ENCODE measurements at regions not wholly inside any gene's neighbourhood (a gene's known extent, or its start where the extent isn't known, plus 50 kb on each side); places are given as distances from the start of the nearest gene placed in this dataset.

DNA sequence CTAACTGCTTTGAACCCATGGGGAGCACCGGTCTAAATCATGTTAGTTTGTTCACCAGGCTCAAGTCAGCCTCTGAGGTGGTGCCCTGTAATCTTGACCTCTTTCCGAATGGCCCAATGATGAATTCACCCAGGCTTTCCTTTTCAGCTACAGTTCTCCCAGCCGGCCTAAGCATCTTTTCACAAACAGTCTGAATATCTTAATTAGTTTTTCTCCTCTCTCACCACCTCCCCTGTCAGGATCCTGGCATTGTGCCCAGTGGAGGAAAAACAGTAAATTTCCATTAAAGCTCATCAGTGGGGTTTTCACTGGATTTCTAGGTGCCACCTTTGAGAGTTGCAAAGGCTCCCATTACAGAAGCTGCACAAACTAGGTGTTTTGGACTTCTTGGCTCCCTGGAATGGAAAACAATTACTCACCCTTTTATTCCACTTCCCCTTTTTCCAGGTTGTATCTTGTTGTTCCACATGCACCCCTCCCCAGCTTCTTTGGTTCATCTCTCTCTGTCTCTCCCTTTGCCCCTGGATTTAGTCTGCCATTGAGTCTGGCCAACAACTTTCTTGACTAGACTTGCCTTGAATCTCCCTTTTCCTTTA is 69.4 kb upstream of the ADAMTSL1 start:
- BruUV-seq (replicated peaks): no TSS peak
- H2AFZ ChIP-seq (ENCODE audit: low read depth, low read length): no peak overlapping the region
- H3K9ac ChIP-seq (replicated peaks; ENCODE audit: extremely low read depth, insufficient read depth, low read length): no peak overlapping the region
- ChIA-PET CTCF (interaction anchor here (0.9 to 1.1 kb wide), 3 partner anchors 34 to 149 kb away, joined by 3 to 5 read pairs (median 3); no protein-coding TSS in a partner anchor), POLR2A (no interaction called here)
- intact Hi-C loops (cut with micrococcal nuclease) (no loop called here), dilution Hi-C loops (cut with MboI; ENCODE audit: extremely low pct_ligation_motif_present, low sequenced_read_pairs) (no loop called here)
- H3K4me3 ChIP-seq (replicated peaks in 1 of 3; ENCODE audit: insufficient read depth in 1 of 3, low read depth in 1 of 3, low read length in 3 of 3): no peak overlapping the region
- H3K79me2 ChIP-seq (ENCODE audit: control insufficient read depth, insufficient read depth, low read length): no peaks in the 10 kb centered on the region
- DNase-seq (ENCODE audit: low read depth, low spot score): no peak
- H3K4me1 ChIP-seq (ENCODE audit: control insufficient read depth, extremely low read depth, insufficient read depth, low read length): no peaks in the 10 kb centered on the region
- no peaks in the 10 kb centered on the region for H3K27me3 ChIP-seq (ENCODE audit: control insufficient read depth in 2 of 2, insufficient read depth in 2 of 2, low read length in 2 of 2)
- no peak overlapping the region for H3K27ac ChIP-seq (ENCODE audit: insufficient read depth, low read depth, low read length)
- no peak overlapping the region for H3K4me2 ChIP-seq (ENCODE audit: insufficient read depth, low read length)
- no peak for FAIRE-seq
- no peaks in the 10 kb centered on the region for H3K9me1 ChIP-seq (replicated peaks; ENCODE audit: control insufficient read depth, extremely low read depth, insufficient read depth, low read length)
- no peaks in the 10 kb centered on the region for H4K20me1 ChIP-seq (replicated peaks; ENCODE audit: control insufficient read depth, extremely low read depth, insufficient read depth, low read length)
- TF ChIP-seq GATA2 (IDR thresholded peaks at IDR 0.05; ENCODE audit: insufficient read depth, insufficient read length, low read depth, low read length): no peak
- TF ChIP-seq, protein P1, sequence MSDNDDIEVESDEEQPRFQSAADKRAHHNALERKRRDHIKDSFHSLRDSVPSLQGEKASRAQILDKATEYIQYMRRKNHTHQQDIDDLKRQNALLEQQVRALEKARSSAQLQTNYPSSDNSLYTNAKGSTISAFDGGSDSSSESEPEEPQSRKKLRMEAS (IDR thresholded peaks at IDR 0.05; ENCODE audit: insufficient read depth, insufficient read length): no peak
- TF ChIP-seq MYC (IDR thresholded peaks at IDR 0.05; ENCODE audit: low read depth, low read length): no peak
- no peak for TF ChIP-seq EZH2 (IDR thresholded peaks at IDR 0.05; ENCODE audit: borderline replicate concordance, low read depth, low read length, severe bottlenecking)
- no peak for TF ChIP-seq POLR2AphosphoS5 (IDR thresholded peaks at IDR 0.05; ENCODE audit: insufficient read depth, low read depth, low read length)
- TF ChIP-seq, protein P2, sequence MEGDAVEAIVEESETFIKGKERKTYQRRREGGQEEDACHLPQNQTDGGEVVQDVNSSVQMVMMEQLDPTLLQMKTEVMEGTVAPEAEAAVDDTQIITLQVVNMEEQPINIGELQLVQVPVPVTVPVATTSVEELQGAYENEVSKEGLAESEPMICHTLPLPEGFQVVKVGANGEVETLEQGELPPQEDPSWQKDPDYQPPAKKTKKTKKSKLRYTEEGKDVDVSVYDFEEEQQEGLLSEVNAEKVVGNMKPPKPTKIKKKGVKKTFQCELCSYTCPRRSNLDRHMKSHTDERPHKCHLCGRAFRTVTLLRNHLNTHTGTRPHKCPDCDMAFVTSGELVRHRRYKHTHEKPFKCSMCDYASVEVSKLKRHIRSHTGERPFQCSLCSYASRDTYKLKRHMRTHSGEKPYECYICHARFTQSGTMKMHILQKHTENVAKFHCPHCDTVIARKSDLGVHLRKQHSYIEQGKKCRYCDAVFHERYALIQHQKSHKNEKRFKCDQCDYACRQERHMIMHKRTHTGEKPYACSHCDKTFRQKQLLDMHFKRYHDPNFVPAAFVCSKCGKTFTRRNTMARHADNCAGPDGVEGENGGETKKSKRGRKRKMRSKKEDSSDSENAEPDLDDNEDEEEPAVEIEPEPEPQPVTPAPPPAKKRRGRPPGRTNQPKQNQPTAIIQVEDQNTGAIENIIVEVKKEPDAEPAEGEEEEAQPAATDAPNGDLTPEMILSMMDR (IDR thresholded peaks at IDR 0.05; ENCODE audit: extremely low read depth in 1 of 2, insufficient read depth in 1 of 2, low read depth in 1 of 2, low read length in 2 of 2): no peak
- TF ChIP-seq JUN (IDR thresholded peaks at IDR 0.05; ENCODE audit: borderline replicate concordance, insufficient read depth, insufficient read length, low read depth): no peak
- no peak for TF ChIP-seq POLR2A (IDR thresholded peaks at IDR 0.05; ENCODE audit: low read depth, low read length)
- no peak for TF ChIP-seq FOS (IDR thresholded peaks at IDR 0.05; ENCODE audit: borderline replicate concordance, insufficient read depth, low read length)
- no peaks in the 10 kb centered on the region for H3K9me3 ChIP-seq (replicated peaks; ENCODE audit: control insufficient read depth, insufficient read depth, low read length)
- H3K36me3 ChIP-seq (ENCODE audit: control insufficient read depth in 2 of 2, extremely low read depth in 1 of 2, insufficient read depth in 2 of 2, low read length in 2 of 2): no peaks in the 10 kb centered on the region
